ENCODE measurements at regions not wholly inside any gene's neighbourhood (a gene's known extent, or its start where the extent isn't known, plus 50 kb on each side); places are given as distances from the start of the nearest gene placed in this dataset.

DNA sequence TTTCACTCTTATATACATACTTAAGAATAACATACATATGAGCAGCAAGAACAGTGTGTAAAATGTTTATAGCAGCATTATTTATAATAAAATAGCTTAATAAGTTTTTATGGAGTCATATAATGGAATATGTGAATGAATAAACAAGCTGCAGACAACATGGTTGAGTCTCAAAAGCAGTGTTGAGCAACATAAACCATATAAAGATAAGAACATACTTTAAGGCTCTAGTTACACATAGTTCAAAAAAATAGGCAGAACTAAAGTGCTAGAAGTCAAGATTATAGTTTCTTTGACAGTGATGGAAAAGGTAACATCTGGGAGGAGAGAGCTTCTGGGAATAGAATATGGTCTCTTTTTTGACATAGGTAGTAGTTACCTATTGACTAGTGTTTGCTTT lies 53.7 kb upstream of the ADAMTS19 start:
- DNase-seq, result no peak

Measured in NCI-H524 (cell line).